ENCODE measurements at regions not wholly inside any gene's neighbourhood (a gene's known extent, or its start where the extent isn't known, plus 50 kb on each side); places are given as distances from the start of the nearest gene placed in this dataset.

DNA sequence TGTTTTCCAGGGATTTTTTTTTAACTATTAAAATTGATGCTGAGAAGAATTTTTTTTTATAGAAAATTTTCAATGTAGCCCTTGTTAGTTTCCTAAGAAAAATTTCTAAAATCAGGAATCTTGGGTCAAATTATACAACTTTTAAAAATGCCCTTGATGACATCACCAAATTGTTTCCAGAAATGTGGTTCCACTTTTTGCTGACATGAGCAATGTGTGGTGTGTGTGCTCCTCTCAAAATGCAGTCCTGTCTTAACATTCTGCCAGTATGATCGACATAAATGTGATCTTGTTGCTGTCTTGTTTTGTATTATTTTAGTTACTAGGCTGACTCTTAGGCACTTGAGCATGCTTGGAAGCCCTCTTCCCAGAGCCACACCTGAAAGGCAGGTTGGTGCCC lies 89.7 kb upstream of the ST6GAL2 start:
- TF ChIP-seq GATA3 (IDR thresholded peaks at IDR 0.05; ENCODE audit: low read depth, low read length) = no peak
- no peak for TF ChIP-seq GATA2 (IDR thresholded peaks at IDR 0.05; ENCODE audit: low read depth, low read length)

Measured in SH-SY5Y (cell line).